ENCODE measurements at regions not wholly inside any gene's neighbourhood (a gene's known extent, or its start where the extent isn't known, plus 50 kb on each side); places are given as distances from the start of the nearest gene placed in this dataset.

DNA sequence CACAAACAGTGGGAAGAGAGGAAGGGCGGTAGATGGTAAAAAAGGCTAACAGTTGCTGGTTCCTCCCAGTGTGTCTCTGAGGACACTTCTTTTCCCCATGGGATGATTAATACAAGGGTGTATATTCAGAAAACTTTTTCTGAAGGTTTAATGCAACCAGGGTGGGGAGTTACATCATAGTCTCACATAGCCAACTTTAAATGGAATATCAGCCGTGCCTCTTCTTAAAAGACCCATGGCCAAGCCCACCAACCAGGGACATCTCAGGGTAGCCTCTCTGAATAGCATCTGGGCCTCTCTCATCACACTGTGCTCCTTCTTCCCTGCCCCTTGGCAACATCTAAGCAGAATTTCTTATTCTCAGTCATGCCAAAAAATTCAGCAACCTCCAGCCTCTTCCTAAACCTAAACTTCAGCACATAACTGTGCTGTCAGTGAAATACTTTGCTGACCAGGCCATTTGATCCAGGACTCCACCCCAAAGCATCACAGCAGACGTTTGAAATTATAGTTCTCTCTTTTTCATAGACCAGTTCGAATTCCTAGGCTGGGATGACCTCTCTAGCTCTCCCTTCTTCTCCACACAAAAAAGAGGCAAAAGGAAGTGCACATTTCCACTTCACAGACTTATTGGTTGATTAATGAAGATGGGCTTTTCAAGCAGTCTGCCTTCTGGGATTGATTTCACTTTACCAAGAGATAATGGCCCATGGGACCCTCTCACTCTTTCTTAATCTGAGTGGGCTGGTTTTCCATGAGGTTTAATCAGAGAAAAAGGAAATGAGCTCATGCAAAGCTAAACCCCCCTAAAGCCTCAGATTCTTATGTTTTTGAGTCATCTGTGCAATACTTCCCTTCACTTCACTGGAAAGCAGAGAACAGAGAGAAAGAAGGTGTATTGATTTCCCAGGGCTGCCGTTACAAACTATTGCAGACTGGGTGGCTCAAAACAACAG is 85.1 kb upstream of the RAI14 start:
- no peak for TF ChIP-seq GATA3 (IDR thresholded peaks at IDR 0.05; ENCODE audit: low read depth, low read length)
- no peak for TF ChIP-seq GATA2 (IDR thresholded peaks at IDR 0.05; ENCODE audit: low read depth, low read length)

DNA sequence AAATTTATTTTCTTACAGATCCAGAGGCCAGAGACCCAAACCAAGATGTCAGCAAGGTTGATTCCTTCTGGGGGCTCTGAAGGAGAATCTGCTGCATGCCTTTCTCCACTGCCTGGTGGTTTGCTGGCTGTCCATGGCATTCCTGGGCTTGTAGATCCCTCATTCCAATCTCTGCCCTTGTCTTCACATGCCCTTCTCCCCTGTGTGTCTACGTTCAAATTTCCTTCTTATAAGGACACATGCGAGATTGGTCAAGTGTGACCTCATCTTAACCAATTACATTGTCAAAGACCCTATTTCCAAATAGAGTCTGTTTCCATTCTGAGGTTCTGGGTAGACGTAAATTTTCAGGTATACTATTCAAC is 84.5 kb upstream of the RAI14 start:
- no peak for TF ChIP-seq GATA2 (IDR thresholded peaks at IDR 0.05; ENCODE audit: low read depth, low read length)
- TF ChIP-seq GATA3 (IDR thresholded peaks at IDR 0.05; ENCODE audit: low read depth, low read length) = no peak

DNA sequence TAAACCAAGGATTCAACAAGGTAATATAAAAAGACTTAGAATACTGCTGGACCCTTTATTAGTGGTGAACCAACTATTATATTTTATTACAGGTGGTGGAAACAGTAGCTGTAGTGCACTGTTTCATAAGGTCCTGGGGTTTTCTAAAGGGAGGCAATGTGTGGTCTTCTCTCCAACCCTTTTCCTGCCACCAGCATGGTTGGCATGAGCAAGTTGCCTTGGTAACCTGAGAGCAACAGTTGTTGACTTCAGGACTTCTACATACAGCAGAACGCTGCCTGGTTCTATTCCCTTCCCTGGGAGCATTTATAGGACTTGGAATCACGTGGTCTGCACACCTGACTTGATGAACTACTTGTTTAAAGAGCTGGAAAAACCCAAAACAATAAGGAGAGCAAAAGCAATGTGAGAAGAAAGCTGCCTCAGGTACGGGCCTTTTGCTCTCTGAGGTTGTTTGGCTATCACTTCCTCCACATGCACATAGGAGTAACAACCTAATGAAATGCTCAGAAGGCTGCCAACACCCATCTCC is 81.1 kb upstream of the RAI14 start:
- no peak for TF ChIP-seq GATA3 (IDR thresholded peaks at IDR 0.05; ENCODE audit: low read depth, low read length)
- no peak for TF ChIP-seq GATA2 (IDR thresholded peaks at IDR 0.05; ENCODE audit: low read depth, low read length)

DNA sequence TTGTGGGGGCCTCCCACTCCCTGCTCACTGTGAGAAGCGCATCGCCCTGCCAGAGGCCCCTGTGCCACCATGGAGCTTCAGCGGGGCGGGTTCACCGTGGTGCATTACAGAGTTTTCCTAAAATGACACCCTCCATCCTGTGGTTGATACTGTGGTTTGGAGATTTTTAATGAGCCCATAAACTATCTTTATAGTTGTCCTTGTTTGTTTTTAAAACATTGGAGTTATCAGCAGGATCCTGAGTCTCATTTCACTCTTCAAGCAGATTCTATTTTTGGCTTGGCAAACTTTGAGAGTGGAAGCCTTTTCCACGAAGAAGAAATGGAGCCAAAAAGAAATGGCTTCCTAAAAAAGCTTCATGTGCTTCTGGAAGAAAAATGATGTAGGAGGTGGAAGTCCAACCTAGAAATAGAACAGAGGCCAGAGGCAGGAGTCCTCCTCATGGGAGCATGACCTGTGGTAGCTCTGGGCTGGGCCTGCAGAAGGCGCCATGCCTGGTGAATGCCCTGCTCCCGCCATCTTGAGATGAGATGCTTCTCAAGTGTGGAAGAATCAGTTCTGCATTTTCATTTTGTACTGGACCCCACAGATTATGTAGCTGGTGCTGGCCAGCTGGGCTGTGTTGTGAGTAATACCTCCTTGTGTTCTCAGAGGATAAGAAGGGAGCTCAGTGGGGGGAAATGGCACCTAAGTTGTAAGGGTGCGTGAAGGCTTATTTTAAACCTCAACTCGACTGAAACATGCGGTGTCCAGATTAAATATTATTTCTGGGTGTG is 79.0 kb upstream of the RAI14 start:
- TF ChIP-seq GATA2 (IDR thresholded peaks at IDR 0.05; ENCODE audit: low read depth, low read length) = no peak
- no peak for TF ChIP-seq GATA3 (IDR thresholded peaks at IDR 0.05; ENCODE audit: low read depth, low read length)

DNA sequence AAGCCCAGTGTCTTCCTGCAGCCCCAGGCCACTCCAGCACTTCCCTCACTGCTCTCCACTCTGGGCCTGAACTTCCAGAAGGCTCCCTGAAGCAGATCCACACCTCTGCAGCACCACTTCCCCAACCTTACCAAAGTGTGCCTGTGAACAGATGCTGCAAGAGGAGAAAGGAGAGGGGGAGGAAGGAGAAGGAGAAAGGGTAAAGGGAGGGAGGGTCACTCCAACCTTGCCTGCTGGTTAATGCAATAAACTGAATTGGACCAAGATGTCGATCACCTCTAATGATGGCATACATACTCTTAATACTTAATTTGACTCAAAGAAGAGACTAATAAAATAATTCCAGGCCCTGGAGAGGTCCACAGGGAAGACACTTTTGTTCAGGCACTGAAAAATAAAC is 77.2 kb upstream of the RAI14 start:
- TF ChIP-seq GATA3 (IDR thresholded peaks at IDR 0.05; ENCODE audit: low read depth, low read length) = no peak
- TF ChIP-seq GATA2 (IDR thresholded peaks at IDR 0.05; ENCODE audit: low read depth, low read length) = no peak

DNA sequence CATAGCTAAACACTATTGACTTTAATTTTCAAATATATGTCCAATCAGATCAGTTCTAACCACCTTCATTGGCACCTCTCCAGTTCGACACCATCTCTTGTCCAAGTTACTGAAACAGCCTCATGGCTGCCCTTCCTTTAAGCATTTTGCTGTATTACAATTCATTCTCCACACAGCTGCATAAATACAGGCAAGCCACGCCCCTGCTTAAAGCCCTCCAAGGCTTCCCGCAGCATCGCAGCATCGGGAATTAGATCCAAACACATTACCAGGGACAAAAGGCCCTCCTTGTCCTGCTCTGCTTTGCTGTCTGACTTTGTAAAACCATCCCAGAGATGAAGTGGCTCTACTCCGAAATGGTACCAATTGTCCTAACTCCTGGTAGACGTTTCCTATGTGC is 75.1 kb upstream of the RAI14 start:
- TF ChIP-seq GATA3 (IDR thresholded peaks at IDR 0.05; ENCODE audit: low read depth, low read length) (no peak), GATA2 (IDR thresholded peaks at IDR 0.05; ENCODE audit: low read depth, low read length) (no peak)

DNA sequence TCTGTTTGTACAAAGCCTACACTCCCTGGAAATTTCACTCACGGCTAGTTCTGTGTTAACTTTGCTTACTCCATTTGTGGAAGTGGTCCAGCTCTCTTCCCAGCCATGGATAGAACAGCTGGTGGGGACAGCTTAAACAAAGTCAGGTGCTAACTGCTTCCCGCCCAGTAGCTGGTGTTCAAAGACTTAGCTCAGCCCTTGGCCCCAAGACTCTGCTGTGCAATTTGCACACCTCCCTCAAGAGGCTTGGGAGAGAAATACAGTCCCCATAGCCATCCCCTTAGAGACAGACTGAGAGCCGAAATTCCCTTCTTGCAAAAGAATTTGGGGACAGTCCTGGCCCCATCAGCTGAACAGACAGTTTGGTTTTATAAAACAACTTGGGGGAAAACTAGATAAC is 73.8 kb upstream of the RAI14 start:
- TF ChIP-seq GATA2 (IDR thresholded peaks at IDR 0.05; ENCODE audit: low read depth, low read length) (no peak), GATA3 (IDR thresholded peaks at IDR 0.05; ENCODE audit: low read depth, low read length) (no peak)

DNA sequence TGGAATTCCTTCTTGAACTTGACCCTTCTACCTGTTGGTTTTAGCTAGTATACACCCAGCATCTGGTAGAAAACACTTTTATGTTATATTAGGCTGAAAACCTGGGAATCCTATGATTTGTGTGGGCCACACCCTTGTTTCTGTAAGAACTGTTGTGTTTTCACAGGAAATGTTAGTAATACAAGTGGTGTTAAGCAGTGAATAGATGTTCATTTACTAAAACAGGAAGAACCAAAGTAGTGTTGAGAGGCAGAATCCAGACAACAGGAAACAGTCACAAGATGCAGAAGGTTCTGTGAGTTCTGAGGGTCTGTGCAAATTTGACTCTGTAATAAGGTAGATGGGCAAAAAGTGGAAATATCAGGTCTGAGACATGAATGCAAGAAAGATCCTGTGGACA is 73.0 kb upstream of the RAI14 start:
- no peak for TF ChIP-seq GATA2 (IDR thresholded peaks at IDR 0.05; ENCODE audit: low read depth, low read length)
- TF ChIP-seq GATA3 (IDR thresholded peaks at IDR 0.05; ENCODE audit: low read depth, low read length) = no peak

DNA sequence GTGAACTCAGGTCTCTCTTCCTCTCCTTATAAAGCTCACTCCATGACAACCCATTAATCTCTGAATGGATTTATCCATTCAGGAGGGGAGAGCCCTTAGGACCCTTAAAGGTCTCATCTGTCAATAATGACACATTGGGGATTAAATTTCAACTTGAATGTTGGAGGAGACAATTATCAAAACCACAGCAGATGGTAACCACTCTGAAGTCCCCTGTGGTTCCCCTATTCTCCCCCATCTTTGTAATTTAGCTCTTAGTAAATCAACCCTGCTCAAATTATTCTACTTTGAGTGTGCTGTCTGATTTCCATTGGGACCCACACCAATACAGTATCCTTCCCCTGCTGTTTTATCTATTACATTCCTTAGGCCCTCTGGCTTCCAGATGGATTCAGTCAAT is 72.0 kb upstream of the RAI14 start:
- no peak for TF ChIP-seq GATA2 (IDR thresholded peaks at IDR 0.05; ENCODE audit: low read depth, low read length)
- no peak for TF ChIP-seq GATA3 (IDR thresholded peaks at IDR 0.05; ENCODE audit: low read depth, low read length)

DNA sequence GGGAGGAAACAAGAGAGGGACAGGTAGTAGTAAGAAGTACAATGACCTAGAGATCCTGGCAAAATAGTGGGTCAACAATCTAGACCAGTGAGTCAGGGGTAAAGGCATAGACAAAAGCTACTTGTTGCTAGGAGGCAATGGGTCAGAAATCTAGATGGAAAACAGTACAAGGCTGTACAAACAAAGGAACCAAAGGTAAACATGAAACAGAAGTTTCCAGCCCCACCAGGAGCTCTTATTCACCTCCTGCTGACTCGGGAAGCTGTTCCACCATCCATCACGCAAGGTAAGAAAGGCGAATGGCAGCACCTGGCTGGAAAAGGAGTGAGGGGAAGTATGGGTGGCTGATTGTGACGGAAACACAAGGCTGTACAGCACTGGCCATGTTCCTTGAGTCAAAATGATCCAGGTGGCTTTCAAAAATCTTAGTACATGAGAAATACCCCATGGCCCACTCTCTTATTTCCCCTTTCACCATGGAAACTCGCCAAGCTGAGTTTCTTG is 70.5 kb upstream of the RAI14 start:
- TF ChIP-seq GATA3 (IDR thresholded peaks at IDR 0.05; ENCODE audit: low read depth, low read length) = no peak
- no peak for TF ChIP-seq GATA2 (IDR thresholded peaks at IDR 0.05; ENCODE audit: low read depth, low read length)

DNA sequence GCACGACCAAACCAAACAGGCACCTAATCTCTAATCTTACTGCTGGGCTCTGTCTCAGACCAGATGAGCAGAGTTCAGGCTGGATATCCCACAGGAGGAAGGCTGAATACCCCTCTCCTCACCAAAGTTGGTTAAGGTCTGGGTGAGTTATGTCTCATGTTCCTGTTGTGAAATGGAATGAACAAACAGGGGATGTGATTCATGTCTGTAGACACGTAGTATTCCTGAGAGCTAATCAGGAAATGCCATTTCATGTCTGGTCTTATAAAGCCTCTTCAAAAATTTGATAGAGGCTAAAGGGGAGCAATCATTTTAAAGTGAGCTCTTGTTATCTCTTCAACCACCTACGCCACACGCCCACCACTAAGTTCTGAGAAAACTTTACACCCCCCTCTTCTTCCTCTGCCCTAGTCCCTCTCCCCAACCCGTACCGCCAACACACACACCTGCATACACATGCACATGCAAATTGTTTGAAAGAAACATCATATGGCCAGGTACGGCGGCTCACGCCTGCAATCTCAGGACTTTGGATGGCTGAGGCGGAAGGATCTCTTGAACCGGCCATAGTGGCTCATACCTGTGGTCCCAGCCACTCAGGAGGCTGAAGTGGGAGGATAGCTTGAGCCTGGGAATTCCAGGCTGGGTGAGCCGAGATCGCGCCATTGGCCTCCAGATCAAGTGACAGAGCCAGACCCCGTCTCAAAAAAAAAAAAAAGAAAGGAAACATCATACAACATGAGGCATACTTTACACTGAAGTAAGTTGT is 69.8 kb upstream of the RAI14 start:
- TF ChIP-seq GATA2 (IDR thresholded peaks at IDR 0.05; ENCODE audit: low read depth, low read length) (no peak), GATA3 (IDR thresholded peaks at IDR 0.05; ENCODE audit: low read depth, low read length) (no peak)

DNA sequence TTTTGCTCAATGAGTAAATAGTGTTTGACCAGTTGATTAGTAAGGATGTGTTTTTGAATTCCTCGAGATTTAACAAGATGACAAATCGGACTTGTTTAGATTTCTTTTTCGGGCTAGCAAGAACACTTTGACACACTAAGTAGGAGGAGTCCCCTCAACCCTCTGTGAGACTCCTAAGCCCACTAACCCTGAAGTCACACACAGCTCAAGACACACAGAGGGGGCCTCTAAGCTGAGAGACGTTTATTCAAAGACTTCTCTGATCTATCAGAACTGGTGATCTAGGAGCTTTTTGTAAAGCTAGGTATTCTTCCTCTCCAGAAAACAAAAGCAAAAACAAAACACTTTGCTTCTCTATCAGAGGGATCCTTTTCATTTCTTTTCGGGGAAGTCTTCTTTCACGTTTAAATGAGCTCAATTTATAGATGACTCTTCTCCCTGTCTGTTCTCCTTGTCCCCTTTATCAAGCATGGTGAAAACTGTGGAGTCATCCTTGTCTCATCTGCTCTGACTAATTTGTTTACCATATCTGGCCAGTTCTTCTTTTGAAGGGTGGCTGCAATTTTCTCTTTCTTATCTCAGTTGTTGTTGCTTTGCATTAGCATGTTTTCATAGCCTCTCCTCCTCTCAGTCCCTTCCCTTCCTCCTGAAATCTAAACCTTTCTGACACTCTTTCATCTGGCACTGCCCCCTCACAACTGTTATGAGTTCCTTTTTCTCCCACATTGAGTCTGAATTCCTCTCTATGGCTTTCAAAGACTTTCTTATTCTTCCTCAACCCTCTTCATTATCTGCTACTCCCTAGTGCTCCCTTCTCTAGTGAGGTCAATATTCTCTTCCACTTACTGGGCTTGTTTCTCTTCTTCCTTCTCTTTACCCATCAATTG is 68.5 kb upstream of the RAI14 start:
- TF ChIP-seq GATA2 (IDR thresholded peaks at IDR 0.05; ENCODE audit: low read depth, low read length) (no peak), GATA3 (IDR thresholded peaks at IDR 0.05; ENCODE audit: low read depth, low read length) (no peak)

DNA sequence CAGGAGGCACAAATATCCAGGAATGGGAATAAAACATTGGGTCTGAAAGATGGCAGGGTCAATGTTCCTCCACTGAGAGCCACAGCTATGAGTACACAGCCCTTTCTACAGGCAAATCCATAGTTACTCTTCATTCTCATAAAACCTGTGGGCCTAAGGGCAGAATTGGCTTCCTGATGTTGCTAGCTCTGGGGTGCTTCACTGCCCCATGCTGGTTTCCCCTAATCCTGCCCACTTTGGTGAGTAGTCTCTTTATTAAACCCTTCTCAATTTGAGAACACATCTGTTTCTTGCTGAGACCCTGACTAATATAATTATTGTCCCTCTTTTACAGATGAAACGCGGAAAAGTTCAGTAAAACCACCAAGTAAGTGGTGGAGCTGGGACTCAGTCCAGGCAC is 66.3 kb upstream of the RAI14 start:
- TF ChIP-seq GATA2 (IDR thresholded peaks at IDR 0.05; ENCODE audit: low read depth, low read length) = no peak
- TF ChIP-seq GATA3 (IDR thresholded peaks at IDR 0.05; ENCODE audit: low read depth, low read length) = no peak

Data from SH-SY5Y (cell line).